RKO (cell line): ENCODE measurements at regions not wholly inside any gene's neighbourhood (a gene's known extent, or its start where the extent isn't known, plus 50 kb on each side); places are given as distances from the start of the nearest gene placed in this dataset.
A peak's percentile ranks its signal among the peaks of the same experiment; 100 is the strongest.

ENCODE experiments used
- DNase-seq: peaks from one replicate; pipeline ENCODE4 v3.0.0-alpha.2; 2016; ENCODE audit warnings: low spot score

DNA sequence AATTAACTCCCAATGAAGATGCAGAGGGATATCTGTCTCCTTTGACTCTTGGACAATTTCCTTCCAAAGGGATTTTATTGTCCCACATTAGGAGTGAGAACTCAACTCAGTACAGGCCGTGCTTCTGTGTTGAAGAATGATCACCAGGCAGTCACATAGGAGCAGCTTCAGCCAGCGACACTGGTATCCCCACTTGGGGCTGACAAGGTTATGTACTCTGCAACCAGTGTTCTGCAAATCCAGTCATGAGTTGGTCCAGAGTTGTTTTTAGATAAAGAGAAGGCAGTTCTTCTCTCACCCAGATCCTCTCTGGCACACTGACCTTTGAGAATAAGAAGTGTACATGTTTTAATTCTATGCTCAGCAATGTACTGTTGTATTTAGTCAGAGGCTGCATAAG is 415.8 kb downstream of the SETD4 start:
- DNase-seq, result no peak

DNA sequence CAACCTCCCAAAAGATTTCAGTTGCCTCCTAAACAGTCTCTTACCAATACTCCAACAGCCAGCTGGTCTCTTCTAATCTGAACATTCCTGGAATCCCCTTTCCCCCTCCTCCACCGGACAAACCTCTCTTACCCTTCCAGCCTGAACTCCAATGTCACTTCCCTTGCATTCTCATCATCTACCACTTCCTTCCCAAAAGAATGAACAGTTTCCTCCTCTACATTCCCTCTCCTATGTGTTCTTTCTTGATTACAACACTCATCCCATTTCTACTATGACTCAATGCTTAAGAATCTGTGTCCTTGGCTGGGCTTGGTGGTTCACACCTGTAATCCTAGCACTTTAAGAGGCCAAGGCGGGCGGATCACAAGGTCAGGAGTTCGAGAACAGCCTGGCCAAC is 417.1 kb downstream of the SETD4 start:
- DNase-seq, result no peak

DNA sequence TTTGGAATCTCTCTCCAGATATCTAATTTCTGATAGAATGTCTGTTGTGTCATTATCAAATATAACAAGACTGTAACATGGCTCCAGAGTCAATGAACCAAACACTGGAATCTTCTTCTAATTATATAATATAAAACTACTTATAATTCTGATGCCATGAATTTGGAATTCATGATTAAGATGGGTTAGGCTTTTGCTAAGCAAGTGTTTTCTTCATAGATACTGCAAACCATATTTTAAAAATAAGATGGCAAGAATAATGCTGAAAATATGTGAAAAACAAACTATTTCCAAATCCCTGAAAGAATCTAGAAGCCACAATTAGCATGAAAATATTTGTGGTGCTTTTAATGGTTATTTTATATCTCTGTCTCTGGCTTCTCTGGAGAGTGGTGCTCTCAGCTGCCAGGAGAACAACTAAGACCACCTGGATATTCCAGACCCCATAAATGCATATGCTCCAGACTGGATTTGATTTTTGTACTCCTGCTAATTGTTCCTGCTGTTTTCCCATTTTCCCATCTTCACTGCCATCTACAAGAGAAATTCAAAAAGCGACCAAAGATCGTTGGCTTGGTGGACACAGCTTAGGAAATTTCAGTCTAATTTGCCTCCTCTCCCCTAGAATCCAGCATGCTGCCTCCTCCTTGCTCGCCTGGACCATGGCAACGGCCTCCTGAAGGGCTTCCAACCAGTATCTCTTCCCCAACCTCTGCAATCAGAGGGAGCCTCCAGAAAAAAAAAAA is 418.9 kb downstream of the SETD4 start:
- no peak for DNase-seq

DNA sequence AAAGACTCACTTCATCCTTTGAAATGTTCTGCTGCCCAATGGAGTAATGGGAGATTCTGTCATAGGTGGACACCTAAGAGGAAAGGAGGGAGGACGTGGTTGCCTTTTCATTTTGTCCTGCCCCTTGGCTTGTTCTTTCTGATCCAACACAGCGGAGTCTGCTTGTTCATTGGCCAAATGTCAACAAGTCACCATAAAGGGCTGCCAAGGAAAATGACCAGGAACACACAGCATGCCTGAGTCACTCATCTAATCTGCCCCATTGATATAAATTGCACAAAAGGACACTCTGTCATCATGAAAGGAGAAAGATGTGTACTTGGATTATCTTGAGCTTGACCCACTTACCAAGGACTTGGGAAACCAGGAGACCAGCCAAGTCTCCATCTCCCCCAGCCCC is 422.9 kb downstream of the SETD4 start:
- DNase-seq, result no peak

DNA sequence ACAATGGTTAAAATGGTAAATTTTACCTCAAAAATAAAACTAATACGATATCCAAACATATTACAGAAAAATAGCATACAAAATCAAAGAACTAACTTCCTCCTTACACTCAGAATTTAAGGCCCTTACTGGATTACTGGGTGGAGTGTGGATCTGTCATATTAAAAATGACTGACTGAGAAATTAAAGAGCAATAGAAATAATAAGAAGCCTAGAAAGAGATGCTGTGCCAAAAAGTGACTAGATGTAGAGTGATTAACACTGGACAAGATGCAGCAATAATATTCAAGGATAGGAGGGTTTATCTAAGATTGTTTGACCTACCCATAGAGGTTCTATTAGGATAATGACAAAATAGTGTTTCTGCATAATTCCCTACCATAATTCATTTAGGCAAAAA is 424.3 kb downstream of the SETD4 start:
- no peak for DNase-seq

DNA sequence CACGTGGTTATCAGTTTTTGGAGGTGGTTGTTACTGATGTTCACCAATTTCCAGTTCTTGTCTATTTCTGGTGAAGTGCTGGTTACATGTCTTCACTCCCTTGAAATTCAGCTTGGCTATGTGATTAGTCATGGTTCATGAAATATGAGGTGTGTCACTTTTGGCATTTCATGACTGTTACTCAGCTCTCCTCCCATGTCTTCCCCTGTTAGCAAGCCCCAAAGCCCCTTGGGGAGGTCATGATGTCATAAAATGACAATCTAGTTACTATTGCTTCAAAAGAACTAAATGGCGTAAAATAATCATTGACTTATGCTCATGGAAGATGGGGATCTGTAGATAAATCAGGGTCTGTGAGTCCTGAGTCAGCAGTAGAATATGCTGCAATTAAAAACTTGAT is 425.1 kb downstream of the SETD4 start:
- DNase-seq, result peak; percentile 41

DNA sequence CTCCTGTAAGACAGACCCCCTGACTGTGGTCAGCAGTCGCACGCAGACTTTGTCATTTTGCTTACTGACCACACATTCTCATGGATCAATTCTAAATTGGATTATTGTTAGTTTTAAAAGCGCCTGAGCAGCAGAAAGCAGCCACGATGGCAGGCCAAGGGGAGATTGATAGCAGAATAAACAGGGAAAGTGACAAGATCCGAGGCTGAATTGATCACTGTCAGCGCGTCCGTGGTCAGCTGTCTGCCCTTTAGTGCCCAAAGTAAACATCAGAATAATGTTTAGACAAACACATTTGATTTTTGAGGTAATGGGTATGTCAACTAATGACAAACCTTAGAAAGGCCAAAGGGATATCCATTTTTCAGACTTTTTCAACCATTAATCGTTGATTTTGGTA is 426.8 kb downstream of the SETD4 start:
- DNase-seq, result no peak

DNA sequence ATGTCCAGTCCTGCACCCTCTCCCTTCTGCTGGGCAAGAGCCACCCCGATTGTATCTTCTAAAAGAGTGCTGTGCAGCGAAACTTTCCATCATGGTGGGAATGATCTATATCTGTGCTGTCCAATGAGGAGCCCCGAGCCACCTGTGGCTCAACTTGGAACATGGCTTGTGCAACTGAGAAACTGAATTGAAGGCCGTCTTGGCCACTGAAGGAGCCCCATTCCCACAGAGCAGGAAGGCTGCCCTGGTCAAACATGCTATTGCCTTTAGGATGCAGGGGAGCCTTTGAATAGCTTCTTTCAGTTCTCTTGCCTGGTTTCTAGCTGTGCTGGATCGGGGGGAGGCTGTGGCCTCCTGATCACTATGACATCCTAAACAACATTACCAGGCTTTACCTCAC is 427.6 kb downstream of the SETD4 start:
- no peak for DNase-seq

DNA sequence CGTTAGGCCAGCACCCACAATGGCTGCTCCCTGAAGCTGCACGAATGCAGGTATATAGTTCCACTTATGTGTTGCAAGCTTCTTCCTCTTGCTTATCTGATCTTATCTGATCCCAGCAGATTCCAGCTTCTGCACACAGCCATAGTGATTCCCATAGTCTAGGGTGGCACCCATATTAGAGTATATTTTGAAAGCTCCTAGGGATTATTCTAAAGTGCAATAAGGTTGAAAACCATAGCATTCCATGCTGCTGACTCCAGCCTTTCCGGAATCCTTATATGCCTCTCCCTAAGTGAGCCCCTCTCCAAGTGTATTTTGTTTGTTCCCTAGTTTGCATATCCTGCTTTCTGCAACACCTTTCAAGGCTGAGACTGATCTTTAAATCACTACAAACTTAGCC is 432.0 kb downstream of the SETD4 start:
- DNase-seq, result no peak

DNA sequence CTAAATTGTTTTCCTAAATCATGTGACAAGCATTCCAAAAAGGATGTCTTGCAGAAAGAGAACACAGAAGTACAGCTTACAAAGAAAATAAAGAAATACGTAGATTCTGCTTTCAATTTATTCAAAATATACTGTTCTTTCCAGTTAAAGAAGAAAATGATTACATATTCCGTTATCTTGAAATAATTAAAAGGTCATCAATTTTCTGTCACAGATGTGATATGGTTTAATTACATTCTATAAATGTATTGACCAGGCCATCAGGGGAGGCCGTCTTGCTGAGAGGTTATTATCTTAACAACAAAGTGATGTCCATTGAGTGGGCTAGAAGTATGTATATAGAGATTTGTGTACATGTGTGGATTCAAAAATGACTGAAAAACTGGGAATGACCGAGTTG is 432.9 kb downstream of the SETD4 start:
- DNase-seq, result no peak

DNA sequence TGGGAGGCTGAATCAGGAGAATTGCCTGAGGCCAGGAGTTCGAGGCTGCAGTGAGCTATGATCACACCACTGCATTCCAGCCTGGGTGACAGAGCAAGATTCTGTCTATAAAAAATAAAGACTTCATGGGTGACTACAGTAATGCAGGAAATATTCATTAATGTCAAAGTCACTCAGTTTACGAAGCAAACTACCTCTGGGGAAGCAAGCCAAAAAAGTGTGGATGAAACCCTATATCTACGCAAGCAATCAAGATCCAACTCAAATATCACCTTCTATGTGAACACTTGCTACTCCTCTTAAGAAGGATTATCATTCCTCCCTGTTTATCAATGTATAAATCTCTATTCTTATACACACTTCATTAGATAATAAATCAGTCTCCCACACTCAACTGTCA is 434.8 kb downstream of the SETD4 start:
- no peak for DNase-seq

DNA sequence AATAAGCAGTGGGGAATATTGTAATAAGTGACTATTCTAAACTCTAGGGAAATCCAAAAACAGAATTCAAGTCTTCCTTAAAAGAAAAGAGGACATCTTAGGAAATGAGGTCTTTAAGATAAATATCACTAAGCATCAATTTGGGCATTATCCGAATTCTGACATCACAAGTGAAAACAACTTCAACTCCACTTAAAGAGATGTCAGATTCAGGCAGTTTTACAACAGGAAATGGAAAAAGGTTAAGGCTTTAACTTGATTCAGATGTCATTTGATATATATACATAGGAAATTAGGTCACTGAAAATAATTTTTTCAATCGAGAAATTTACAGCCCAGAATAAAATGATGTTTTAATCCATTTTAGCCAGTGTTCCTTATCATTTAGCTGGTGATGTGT is 435.4 kb downstream of the SETD4 start:
- DNase-seq, result no peak

DNA sequence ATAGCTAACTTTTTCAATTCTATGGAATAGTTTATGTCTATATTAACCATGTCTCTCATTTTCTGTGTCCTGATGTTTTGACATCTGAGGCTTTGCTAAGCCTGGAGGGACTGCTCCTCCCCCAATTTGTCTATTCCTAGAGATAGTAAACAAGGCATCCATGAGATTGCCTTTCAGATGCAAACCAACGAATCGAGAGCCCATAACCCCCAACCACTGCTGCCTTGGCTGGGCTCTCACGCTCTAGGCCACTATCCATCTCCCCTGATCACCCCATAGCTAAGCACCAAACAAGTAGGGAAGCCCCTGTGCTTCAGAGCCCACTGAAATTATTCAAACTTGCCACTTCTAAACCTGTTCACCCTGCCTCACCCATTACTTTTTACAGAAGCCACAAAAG is 437.7 kb downstream of the SETD4 start:
- no peak for DNase-seq

DNA sequence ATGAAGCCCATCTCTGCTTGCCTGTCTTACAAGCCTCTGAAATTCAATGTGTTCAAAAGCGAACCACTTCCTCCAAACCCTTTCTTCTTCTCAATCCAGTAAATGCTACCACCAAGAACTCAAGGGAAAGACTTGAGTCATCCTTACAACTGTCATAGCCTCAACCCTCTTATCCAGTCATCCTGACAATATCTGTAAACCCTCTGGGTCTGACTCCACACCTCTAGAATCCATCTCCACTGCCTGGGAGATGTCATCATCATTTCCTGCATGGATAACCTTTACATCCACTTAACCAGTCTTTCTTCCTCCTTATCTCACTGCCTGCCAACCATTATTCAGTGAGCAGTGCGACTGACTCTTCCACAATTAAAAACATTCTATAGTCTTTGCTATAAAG is 441.1 kb downstream of the SETD4 start:
- DNase-seq, result peak; percentile 18

DNA sequence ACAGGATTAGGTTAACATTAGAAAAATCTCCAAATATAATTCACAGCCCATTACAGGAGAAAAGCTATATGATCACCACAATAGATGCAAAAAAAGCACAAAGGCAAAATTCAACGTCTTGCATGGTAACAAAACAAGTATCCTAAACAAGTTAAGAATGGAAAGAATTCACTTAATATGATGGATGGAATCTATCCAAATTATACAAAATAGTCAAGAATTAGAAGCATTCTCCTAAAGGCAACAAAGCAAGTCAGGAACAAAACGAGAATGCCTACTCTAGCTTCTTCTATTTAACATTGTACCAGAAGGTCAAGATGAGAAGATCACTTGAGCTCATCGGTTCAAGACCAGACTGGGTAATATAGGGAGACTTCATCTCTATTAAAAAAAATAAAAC is 442.8 kb downstream of the SETD4 start:
- no peak for DNase-seq

DNA sequence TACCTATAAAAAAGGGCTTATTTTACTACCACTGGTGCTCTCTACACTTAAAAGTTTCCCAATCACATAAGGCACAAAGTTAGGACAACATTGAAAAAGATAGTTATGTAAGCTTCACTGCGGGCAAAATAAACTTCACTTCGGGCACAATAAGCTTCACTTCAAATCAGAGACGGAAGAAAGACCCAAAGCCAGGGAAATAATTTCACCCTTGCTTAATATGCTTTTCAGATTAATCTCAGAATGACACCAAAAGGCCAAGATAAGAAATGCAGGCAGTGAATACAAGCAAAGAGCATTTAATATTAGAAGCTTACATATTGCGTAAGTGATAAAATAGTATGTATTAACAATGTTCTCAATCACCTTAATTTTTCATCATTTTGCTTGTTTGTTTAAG is 444.2 kb downstream of the SETD4 start:
- DNase-seq, result peak; percentile 28

DNA sequence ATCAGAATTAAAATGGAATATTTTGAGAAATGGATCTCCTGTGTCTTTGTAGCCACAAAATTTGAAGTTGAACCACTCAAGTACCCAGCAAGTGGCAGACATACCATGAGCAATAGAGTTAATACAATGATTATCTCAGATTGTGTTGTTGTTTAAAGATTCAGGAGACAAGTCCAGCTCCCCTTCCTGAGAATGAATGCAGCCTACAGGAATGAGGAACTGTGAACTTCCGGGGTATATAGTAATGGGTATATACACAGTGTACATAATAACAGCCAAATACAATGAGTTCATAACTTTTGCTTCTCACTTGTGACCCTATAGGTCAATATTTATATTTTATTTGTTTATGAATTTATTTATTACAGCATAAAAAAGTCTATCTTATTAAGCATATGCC is 445.0 kb downstream of the SETD4 start:
- no peak for DNase-seq

DNA sequence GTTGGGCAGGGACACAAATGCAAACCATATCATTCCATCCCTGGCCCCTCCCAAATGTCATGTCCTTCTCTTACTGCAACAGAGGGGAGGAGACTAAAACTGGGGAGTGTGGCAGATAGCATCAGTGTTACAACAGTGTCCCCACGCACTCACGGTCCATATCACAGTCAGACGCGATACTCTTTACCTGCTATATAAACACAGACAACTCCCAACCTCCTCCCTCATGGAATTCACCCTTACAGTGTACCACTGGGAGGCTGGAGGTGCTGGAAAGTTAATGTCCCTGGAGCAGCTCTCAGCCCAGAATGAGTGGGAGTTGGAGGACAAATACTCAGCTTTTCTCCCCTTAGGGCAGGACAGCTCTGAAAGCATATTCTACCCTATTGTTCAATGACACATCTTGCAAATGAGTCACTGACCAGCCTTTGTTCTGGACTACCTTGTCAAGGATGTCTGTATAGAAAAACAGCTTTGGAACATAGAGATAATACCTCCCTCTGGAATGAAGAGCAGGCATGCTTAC is 445.9 kb downstream of the SETD4 start:
- peak; percentile 12 for DNase-seq

DNA sequence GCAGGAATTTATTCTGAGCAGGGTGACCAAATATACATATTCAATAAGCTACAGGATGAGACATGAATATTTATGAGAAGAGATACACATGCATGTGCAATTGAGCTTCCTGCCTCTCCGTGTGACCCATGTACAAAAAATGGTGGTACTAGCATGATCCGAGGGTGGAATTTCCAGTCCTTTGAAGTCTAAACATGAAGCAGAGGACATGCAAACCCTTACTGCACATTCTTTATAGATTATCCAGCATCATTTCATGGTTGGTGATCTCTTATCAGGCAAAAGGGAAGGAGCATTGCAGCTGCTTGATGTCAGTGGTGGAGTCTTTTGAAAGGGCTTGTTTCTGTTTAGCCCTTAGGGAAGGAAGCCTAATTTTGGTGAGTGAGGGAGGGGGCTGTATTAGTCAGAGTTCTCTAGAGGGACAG is 448.6 kb downstream of the SETD4 start:
- DNase-seq, result no peak

DNA sequence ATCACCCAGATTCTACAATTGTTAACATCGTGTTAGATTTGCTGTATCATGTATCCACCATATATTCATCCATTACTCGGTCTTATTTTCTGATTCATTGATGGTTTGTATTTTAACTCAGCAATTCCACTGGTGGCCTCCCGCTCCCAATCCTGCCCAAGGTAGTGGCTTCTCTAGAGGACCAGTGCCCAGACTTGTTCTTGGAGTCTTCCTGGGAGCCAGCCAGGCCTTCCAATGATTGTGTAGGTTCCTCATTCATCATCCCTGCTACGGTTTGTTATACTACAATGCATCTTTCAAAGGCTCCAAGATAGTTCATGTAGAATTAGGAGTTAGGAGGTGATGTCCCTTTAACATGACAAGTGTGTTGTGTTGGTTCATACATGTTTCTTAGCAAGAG is 451.1 kb downstream of the SETD4 start:
- no peak for DNase-seq

DNA sequence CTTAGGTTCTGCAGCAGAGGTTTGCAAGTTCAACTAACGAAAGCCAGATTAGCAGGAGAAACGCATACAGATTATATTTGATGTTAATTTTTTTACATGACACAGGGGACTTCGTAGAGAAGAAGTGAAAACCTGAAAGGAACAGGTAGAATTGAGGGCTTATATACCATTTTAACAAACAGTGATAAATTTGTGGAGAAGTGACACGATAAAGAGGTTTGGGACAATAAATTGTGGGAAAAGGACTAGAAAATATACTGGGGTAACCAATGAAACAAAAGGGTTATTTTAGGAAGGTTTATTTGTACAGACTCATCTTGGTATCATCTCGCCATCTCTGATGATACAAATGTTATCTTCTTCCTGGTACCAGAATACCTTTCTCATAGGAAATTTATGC is 452.9 kb downstream of the SETD4 start:
- DNase-seq, result no peak

DNA sequence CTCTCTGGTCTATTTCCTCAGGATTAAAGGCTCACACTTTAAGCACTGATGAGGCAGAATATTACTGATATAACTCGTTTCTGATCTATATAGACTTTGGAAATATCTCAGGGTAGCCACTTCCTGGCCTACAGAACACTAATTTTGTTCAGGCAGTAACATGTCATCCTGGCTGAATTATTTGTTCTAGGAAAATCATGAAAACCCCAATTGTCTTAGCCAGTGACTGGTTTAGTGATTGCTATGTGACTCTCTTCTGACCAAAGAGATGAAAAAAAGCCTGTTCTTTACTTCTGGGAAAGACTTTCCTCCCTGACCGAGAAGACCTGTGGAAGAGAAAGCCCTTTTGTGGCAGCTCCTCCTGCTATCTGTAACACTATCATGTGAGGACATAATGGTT is 453.7 kb downstream of the SETD4 start:
- no peak for DNase-seq

DNA sequence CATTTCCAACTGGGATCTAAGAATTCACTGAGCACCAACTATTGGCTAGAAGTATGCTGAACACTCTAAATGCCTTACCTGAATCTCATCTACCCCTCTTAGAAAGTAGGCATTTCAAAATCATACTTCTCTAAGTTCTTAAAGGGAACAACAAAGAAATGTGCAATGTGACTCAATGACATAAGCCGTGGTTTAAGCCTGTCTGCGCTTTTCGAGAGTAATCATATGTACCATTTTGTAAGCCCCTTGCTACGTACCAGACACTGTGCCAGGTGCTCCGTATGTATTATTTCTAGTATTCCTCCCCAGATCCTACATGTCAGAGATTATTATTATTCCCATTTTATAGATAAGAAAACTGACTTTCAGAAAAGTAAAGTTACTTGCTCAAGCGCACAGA is 454.2 kb downstream of the SETD4 start:
- DNase-seq, result no peak

DNA sequence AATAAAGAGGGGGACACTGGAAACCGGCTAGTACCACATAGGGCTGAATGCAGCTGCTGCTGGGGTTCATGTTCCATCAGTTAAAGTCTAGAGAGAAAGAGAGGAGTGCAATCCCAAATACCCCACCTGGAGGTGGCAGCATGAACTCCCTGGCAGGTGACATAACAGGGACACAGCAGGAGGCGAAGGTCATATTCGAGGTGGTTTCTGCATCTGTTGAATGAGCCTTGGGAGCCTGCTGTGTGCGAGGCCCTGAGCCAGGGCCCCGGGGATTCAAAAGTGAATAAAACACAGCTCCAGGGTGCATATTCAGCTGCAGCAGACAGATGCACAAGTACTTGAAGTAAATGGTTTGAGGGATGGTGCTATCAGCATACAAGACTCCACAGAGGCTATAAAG is 456.8 kb downstream of the SETD4 start:
- DNase-seq, result no peak
